ENCODE measurements at regions not wholly inside any gene's neighbourhood (a gene's known extent, or its start where the extent isn't known, plus 50 kb on each side); places are given as distances from the start of the nearest gene placed in this dataset.
"Not testable (repeated sequence)": the region's sequence is repeated elsewhere in the genome, so short reads cannot be mapped to it uniquely, and the experiment has no call there.

GRCh38 chr7:121620953-121621606 lies 225.0 kb upstream of the FAM3C start:
- DNase-seq (ENCODE audit: low read depth) = no peak

GRCh38 chr7:121620206-121620605 lies 224.1 kb upstream of the FAM3C start:
- no peak for DNase-seq (ENCODE audit: low read depth)

GRCh38 chr7:121618182-121618581 lies 222.1 kb upstream of the FAM3C start:
- no peak for DNase-seq (ENCODE audit: low read depth)

- DNase-seq (ENCODE audit: low read depth) = no peak
Measured at GRCh38 chr7:121610243-121610642, 214.1 kb upstream of the FAM3C start.

- DNase-seq (ENCODE audit: low read depth) = no peak
Measured at GRCh38 chr7:121609208-121609607, 213.1 kb upstream of the FAM3C start.

- no peak for DNase-seq (ENCODE audit: low read depth)
Measured at GRCh38 chr7:121608785-121609184, 212.7 kb upstream of the FAM3C start.

GRCh38 chr7:121608183-121608582 lies 212.1 kb upstream of the FAM3C start:
- DNase-seq (ENCODE audit: low read depth) = not testable (repeated sequence)

GRCh38 chr7:121605317-121605680 lies 209.2 kb upstream of the FAM3C start:
- no peak for DNase-seq (ENCODE audit: low read depth)

- DNase-seq (ENCODE audit: low read depth) = no peak
Measured at GRCh38 chr7:121604627-121605316, 208.7 kb upstream of the FAM3C start.

- no peak for DNase-seq (ENCODE audit: low read depth)
Measured at GRCh38 chr7:121603886-121604285, 207.8 kb upstream of the FAM3C start.

GRCh38 chr7:121599887-121600286 lies 203.8 kb upstream of the FAM3C start:
- DNase-seq (ENCODE audit: low read depth) = no peak

GRCh38 chr7:121595758-121596696 lies 199.9 kb upstream of the FAM3C start:
- DNase-seq (ENCODE audit: low read depth) = no peak

GRCh38 chr7:121591926-121592325 lies 195.8 kb upstream of the FAM3C start:
- DNase-seq (ENCODE audit: low read depth) = no peak

- no peak for DNase-seq (ENCODE audit: low read depth)
Measured at GRCh38 chr7:121587435-121587834, 191.3 kb upstream of the FAM3C start.

GRCh38 chr7:121582258-121582657 lies 186.2 kb upstream of the FAM3C start:
- no peak for DNase-seq (ENCODE audit: low read depth)

GRCh38 chr7:121579639-121580038 lies 183.5 kb upstream of the FAM3C start:
- no peak for DNase-seq (ENCODE audit: low read depth)

GRCh38 chr7:121578669-121579068 lies 182.6 kb upstream of the FAM3C start:
- no peak for DNase-seq (ENCODE audit: low read depth)

GRCh38 chr7:121576148-121576917 lies 180.2 kb upstream of the FAM3C start:
- no peak for DNase-seq (ENCODE audit: low read depth)

- no peak for DNase-seq (ENCODE audit: low read depth)
Measured at GRCh38 chr7:121575194-121575765, 179.2 kb upstream of the FAM3C start.

- no peak for DNase-seq (ENCODE audit: low read depth)
Measured at GRCh38 chr7:121574109-121574508, 178.0 kb upstream of the FAM3C start.

GRCh38 chr7:121572615-121573014 lies 176.5 kb upstream of the FAM3C start:
- no peak for DNase-seq (ENCODE audit: low read depth)

- no peak for DNase-seq (ENCODE audit: low read depth)
Measured at GRCh38 chr7:121570365-121570764, 174.3 kb upstream of the FAM3C start.
